ENCODE measurements at regions not wholly inside any gene's neighbourhood (a gene's known extent, or its start where the extent isn't known, plus 50 kb on each side); places are given as distances from the start of the nearest gene placed in this dataset.

- no peak overlapping the region for H3K56ac ChIP-seq (ENCODE audit: low read length)
- H2BK120ac ChIP-seq (ENCODE audit: low read depth, low read length), result no peak overlapping the region
- no peaks in the 10 kb centered on the region for H3K36me3 ChIP-seq (ENCODE audit: control insufficient read depth, insufficient read depth, low read length)
- H3K27ac ChIP-seq (ENCODE audit: low read depth, low read length), result no peak overlapping the region
- H3K23ac ChIP-seq (ENCODE audit: low read length), result no peak overlapping the region
- H2BK15ac ChIP-seq (replicated peaks; ENCODE audit: low read depth), result no peak overlapping the region
- no peaks in the 10 kb centered on the region for H3K27me3 ChIP-seq (ENCODE audit: insufficient read depth, low read length, poor library complexity)
- H3K4ac ChIP-seq (ENCODE audit: low read depth, low read length), result no peak overlapping the region
- no peaks in the 10 kb centered on the region for H3K79me1 ChIP-seq (ENCODE audit: low read length)
- no peak overlapping the region for H2BK5ac ChIP-seq (ENCODE audit: low read length)
- no peak overlapping the region for H2AK5ac ChIP-seq (ENCODE audit: low read length)
- H3K4me2 ChIP-seq (ENCODE audit: low read length), result no peak overlapping the region
- H3K79me2 ChIP-seq (ENCODE audit: control insufficient read depth, insufficient read depth, low read length), result no peaks in the 10 kb centered on the region
- H3K9ac ChIP-seq (ENCODE audit: low read length), result no peak overlapping the region
- H3K18ac ChIP-seq (ENCODE audit: low read length), result no peak overlapping the region
- WGBS (ENCODE audit: extremely low coverage, insufficient coverage, low lambda C conversion rate), result no CpG with 5 or more reads among the region's 4 CpGs
- DNase-seq, result no peak
- H4K5ac ChIP-seq (ENCODE audit: low read length), result no peak overlapping the region
- H3K4me1 ChIP-seq (ENCODE audit: control insufficient read depth, low read depth, low read length), result no peaks in the 10 kb centered on the region
- H3K4me3 ChIP-seq (ENCODE audit: low read length), result no peak overlapping the region
- no peak overlapping the region for H4K8ac ChIP-seq (ENCODE audit: low read depth, low read length)
Observed at GRCh38 chr10:78581133-78581694, 487.6 kb upstream of the ZMIZ1 start.

- no peaks in the 10 kb centered on the region for H3K27me3 ChIP-seq (ENCODE audit: insufficient read depth, low read length, poor library complexity)
- no peak overlapping the region for H3K23ac ChIP-seq (ENCODE audit: low read length)
- no peak overlapping the region for H3K4me2 ChIP-seq (ENCODE audit: low read length)
- H3K79me1 ChIP-seq (ENCODE audit: low read length), result no peaks in the 10 kb centered on the region
- H3K18ac ChIP-seq (ENCODE audit: low read length), result no peak overlapping the region
- H3K4ac ChIP-seq (ENCODE audit: low read depth, low read length), result no peak overlapping the region
- H3K4me3 ChIP-seq (ENCODE audit: low read length), result no peak overlapping the region
- no peak overlapping the region for H3K27ac ChIP-seq (ENCODE audit: low read depth, low read length)
- H3K36me3 ChIP-seq (ENCODE audit: control insufficient read depth, insufficient read depth, low read length), result no peaks in the 10 kb centered on the region
- no peak overlapping the region for H4K5ac ChIP-seq (ENCODE audit: low read length)
- H2BK15ac ChIP-seq (replicated peaks; ENCODE audit: low read depth), result no peak overlapping the region
- no peak for DNase-seq
- no peak overlapping the region for H4K8ac ChIP-seq (ENCODE audit: low read depth, low read length)
- H3K79me2 ChIP-seq (ENCODE audit: control insufficient read depth, insufficient read depth, low read length), result no peaks in the 10 kb centered on the region
- H3K9ac ChIP-seq (ENCODE audit: low read length), result no peak overlapping the region
- no peak overlapping the region for H2AK5ac ChIP-seq (ENCODE audit: low read length)
- H2BK120ac ChIP-seq (ENCODE audit: low read depth, low read length), result no peak overlapping the region
- no peak overlapping the region for H3K56ac ChIP-seq (ENCODE audit: low read length)
- H2BK5ac ChIP-seq (ENCODE audit: low read length), result no peak overlapping the region
- H3K4me1 ChIP-seq (ENCODE audit: control insufficient read depth, low read depth, low read length), result no peaks in the 10 kb centered on the region
Observed at GRCh38 chr10:78582540-78582939, 486.2 kb upstream of the ZMIZ1 start.

GRCh38 chr10:78584266-78584665 lies 484.5 kb upstream of the ZMIZ1 start:
- no CpG with 5 or more reads among the region's 4 CpGs for WGBS (ENCODE audit: extremely low coverage, insufficient coverage, low lambda C conversion rate)
- no peak overlapping the region for H4K8ac ChIP-seq (ENCODE audit: low read depth, low read length)
- H3K79me2 ChIP-seq (ENCODE audit: control insufficient read depth, insufficient read depth, low read length), result no peaks in the 10 kb centered on the region
- H2BK5ac ChIP-seq (ENCODE audit: low read length), result no peak overlapping the region
- H3K4me2 ChIP-seq (ENCODE audit: low read length), result no peak overlapping the region
- no peak overlapping the region for H3K9ac ChIP-seq (ENCODE audit: low read length)
- no peak overlapping the region for H2AK5ac ChIP-seq (ENCODE audit: low read length)
- H3K79me1 ChIP-seq (ENCODE audit: low read length), result no peaks in the 10 kb centered on the region
- no peak for DNase-seq
- H3K4me1 ChIP-seq (ENCODE audit: control insufficient read depth, low read depth, low read length), result no peaks in the 10 kb centered on the region
- H3K23ac ChIP-seq (ENCODE audit: low read length), result no peak overlapping the region
- H2BK120ac ChIP-seq (ENCODE audit: low read depth, low read length), result no peak overlapping the region
- no peak overlapping the region for H3K56ac ChIP-seq (ENCODE audit: low read length)
- no peak overlapping the region for H3K4ac ChIP-seq (ENCODE audit: low read depth, low read length)
- no peak overlapping the region for H3K4me3 ChIP-seq (ENCODE audit: low read length)
- no peak overlapping the region for H4K5ac ChIP-seq (ENCODE audit: low read length)
- no peak overlapping the region for H2BK15ac ChIP-seq (replicated peaks; ENCODE audit: low read depth)
- H3K18ac ChIP-seq (ENCODE audit: low read length), result no peak overlapping the region
- H3K27me3 ChIP-seq (ENCODE audit: insufficient read depth, low read length, poor library complexity), result no peaks in the 10 kb centered on the region
- H3K36me3 ChIP-seq (ENCODE audit: control insufficient read depth, insufficient read depth, low read length), result no peaks in the 10 kb centered on the region
- H3K27ac ChIP-seq (ENCODE audit: low read depth, low read length), result no peak overlapping the region

GRCh38 chr10:78584681-78585080 lies 484.1 kb upstream of the ZMIZ1 start:
- Histone ChIP-seq H3K4ac (ENCODE audit: low read depth, low read length) (no peak overlapping the region), H3K4me3 (ENCODE audit: low read length) (no peak overlapping the region), H3K4me1 (ENCODE audit: control insufficient read depth, low read depth, low read length) (no peaks in the 10 kb centered on the region), H3K79me1 (ENCODE audit: low read length) (no peaks in the 10 kb centered on the region), H2BK15ac (replicated peaks; ENCODE audit: low read depth) (no peak overlapping the region), H4K5ac (ENCODE audit: low read length) (no peak overlapping the region), H3K27me3 (ENCODE audit: insufficient read depth, low read length, poor library complexity) (no peaks in the 10 kb centered on the region), H3K27ac (ENCODE audit: low read depth, low read length) (no peak overlapping the region), H3K79me2 (ENCODE audit: control insufficient read depth, insufficient read depth, low read length) (no peaks in the 10 kb centered on the region), H3K18ac (ENCODE audit: low read length) (no peak overlapping the region), H2BK5ac (ENCODE audit: low read length) (no peak overlapping the region), H4K8ac (ENCODE audit: low read depth, low read length) (no peak overlapping the region), H2AK5ac (ENCODE audit: low read length) (no peak overlapping the region), H2BK120ac (ENCODE audit: low read depth, low read length) (no peak overlapping the region), H3K23ac (ENCODE audit: low read length) (no peak overlapping the region), H3K4me2 (ENCODE audit: low read length) (no peak overlapping the region), H3K36me3 (ENCODE audit: control insufficient read depth, insufficient read depth, low read length) (no peaks in the 10 kb centered on the region), H3K56ac (ENCODE audit: low read length) (no peak overlapping the region), H3K9ac (ENCODE audit: low read length) (no peak overlapping the region)
- DNase-seq, result no peak
- WGBS (ENCODE audit: extremely low coverage, insufficient coverage, low lambda C conversion rate), result no CpG with 5 or more reads among the region's 7 CpGs

GRCh38 chr10:78585952-78586351 lies 482.8 kb upstream of the ZMIZ1 start:
- Histone ChIP-seq H2BK15ac (replicated peaks; ENCODE audit: low read depth) (no peak overlapping the region), H3K27me3 (ENCODE audit: insufficient read depth, low read length, poor library complexity) (no peaks in the 10 kb centered on the region), H3K23ac (ENCODE audit: low read length) (no peak overlapping the region), H3K18ac (ENCODE audit: low read length) (no peak overlapping the region), H3K56ac (ENCODE audit: low read length) (no peak overlapping the region), H3K36me3 (ENCODE audit: control insufficient read depth, insufficient read depth, low read length) (no peaks in the 10 kb centered on the region), H3K4me2 (ENCODE audit: low read length) (no peak overlapping the region), H3K79me1 (ENCODE audit: low read length) (no peaks in the 10 kb centered on the region), H2AK5ac (ENCODE audit: low read length) (no peak overlapping the region), H4K8ac (ENCODE audit: low read depth, low read length) (no peak overlapping the region), H3K27ac (ENCODE audit: low read depth, low read length) (no peak overlapping the region), H2BK120ac (ENCODE audit: low read depth, low read length) (no peak overlapping the region), H4K5ac (ENCODE audit: low read length) (no peak overlapping the region), H2BK5ac (ENCODE audit: low read length) (no peak overlapping the region), H3K79me2 (ENCODE audit: control insufficient read depth, insufficient read depth, low read length) (no peaks in the 10 kb centered on the region), H3K4ac (ENCODE audit: low read depth, low read length) (no peak overlapping the region), H3K9ac (ENCODE audit: low read length) (no peak overlapping the region), H3K4me3 (ENCODE audit: low read length) (no peak overlapping the region), H3K4me1 (ENCODE audit: control insufficient read depth, low read depth, low read length) (no peaks in the 10 kb centered on the region)
- WGBS (ENCODE audit: extremely low coverage, insufficient coverage, low lambda C conversion rate), result no CpG with 5 or more reads among the region's 4 CpGs
- no peak for DNase-seq

GRCh38 chr10:78588194-78588811 lies 480.5 kb upstream of the ZMIZ1 start:
- no peak overlapping the region for H2AK5ac ChIP-seq (ENCODE audit: low read length)
- H3K4me2 ChIP-seq (ENCODE audit: low read length), result no peak overlapping the region
- WGBS (ENCODE audit: extremely low coverage, insufficient coverage, low lambda C conversion rate), result no CpG with 5 or more reads among the region's 9 CpGs
- no peaks in the 10 kb centered on the region for H3K27me3 ChIP-seq (ENCODE audit: insufficient read depth, low read length, poor library complexity)
- H3K36me3 ChIP-seq (ENCODE audit: control insufficient read depth, insufficient read depth, low read length), result no peaks in the 10 kb centered on the region
- no peaks in the 10 kb centered on the region for H3K4me1 ChIP-seq (ENCODE audit: control insufficient read depth, low read depth, low read length)
- H2BK5ac ChIP-seq (ENCODE audit: low read length), result no peak overlapping the region
- no peak overlapping the region for H3K4me3 ChIP-seq (ENCODE audit: low read length)
- H2BK15ac ChIP-seq (replicated peaks; ENCODE audit: low read depth), result no peak overlapping the region
- H3K4ac ChIP-seq (ENCODE audit: low read depth, low read length), result no peak overlapping the region
- H2BK120ac ChIP-seq (ENCODE audit: low read depth, low read length), result no peak overlapping the region
- no peak overlapping the region for H3K56ac ChIP-seq (ENCODE audit: low read length)
- no peak overlapping the region for H3K9ac ChIP-seq (ENCODE audit: low read length)
- H4K8ac ChIP-seq (ENCODE audit: low read depth, low read length), result no peak overlapping the region
- H3K79me2 ChIP-seq (ENCODE audit: control insufficient read depth, insufficient read depth, low read length), result no peaks in the 10 kb centered on the region
- no peak overlapping the region for H3K23ac ChIP-seq (ENCODE audit: low read length)
- peak; percentile 82 for DNase-seq
- no peak overlapping the region for H3K27ac ChIP-seq (ENCODE audit: low read depth, low read length)
- no peak overlapping the region for H4K5ac ChIP-seq (ENCODE audit: low read length)
- no peak overlapping the region for H3K18ac ChIP-seq (ENCODE audit: low read length)
- H3K79me1 ChIP-seq (ENCODE audit: low read length), result no peaks in the 10 kb centered on the region

All from mesendoderm (in vitro differentiated cells).